ENCODE measurements at regions not wholly inside any gene's neighbourhood (a gene's known extent, or its start where the extent isn't known, plus 50 kb on each side); places are given as distances from the start of the nearest gene placed in this dataset.

GRCh38 chr12:16766736-16767135, 160.8 kb upstream of the LMO3 start:
- intact Hi-C loops (cut with DNase I), result no loop called here
- TF ChIP-seq CTCF (IDR thresholded peaks at IDR 0.05), result no peak
- ATAC-seq (no peak), DNase-seq (no peak)
- 77 to 84% methylated on average over 1 of the region's 1 CpG for WGBS, 2 donors
- no peaks in the 10 kb centered on the region for H3K27me3 ChIP-seq
- H3K36me3 ChIP-seq, result no peaks in the 10 kb centered on the region
- no peak overlapping the region for H3K27ac ChIP-seq
- H3K9me3 ChIP-seq, result peaks cover 0 to 40% (median 14%) of the 10 kb centered on the region in 11 donors
- H3K4me3 ChIP-seq, result no peak overlapping the region
- no peaks in the 10 kb centered on the region for H3K4me1 ChIP-seq

- Histone ChIP-seq H3K36me3 (no peaks in the 10 kb centered on the region), H3K27me3 (no peaks in the 10 kb centered on the region), H3K4me1 (no peaks in the 10 kb centered on the region), H3K4me3 (no peak overlapping the region), H3K9me3 (peaks cover 0 to 12% (median 0%) of the 10 kb centered on the region in 11 donors), H3K27ac (no peak overlapping the region)
- no peak for ATAC-seq
- TF ChIP-seq CTCF (IDR thresholded peaks at IDR 0.05), result no peak
- intact Hi-C loops (cut with DNase I), result no loop called here
- no peak for DNase-seq
Observed at GRCh38 chr12:16763901-16764300, 157.9 kb upstream of the LMO3 start.

- Histone ChIP-seq H3K36me3 (no peaks in the 10 kb centered on the region), H3K9me3 (no peaks in the 10 kb centered on the region), H3K27ac (no peak overlapping the region), H3K27me3 (no peaks in the 10 kb centered on the region), H3K4me3 (no peak overlapping the region), H3K4me1 (no peaks in the 10 kb centered on the region)
- DNase-seq, result no peak
- intact Hi-C loops (cut with DNase I), result no loop called here
- WGBS, 2 donors, result 33 to 39% methylated on average over 8 of the region's 8 CpGs
- no peak for ATAC-seq
- no peak for TF ChIP-seq CTCF (IDR thresholded peaks at IDR 0.05)
Observed at GRCh38 chr12:16756833-16757555, 151.0 kb upstream of the LMO3 start.

GRCh38 chr12:16730772-16731171, 124.8 kb upstream of the LMO3 start:
- Histone ChIP-seq H3K4me1 (no peaks in the 10 kb centered on the region), H3K27ac (no peak overlapping the region), H3K4me3 (no peak overlapping the region), H3K36me3 (no peaks in the 10 kb centered on the region), H3K9me3 (no peaks in the 10 kb centered on the region), H3K27me3 (no peaks in the 10 kb centered on the region)
- intact Hi-C loops (cut with DNase I), result no loop called here
- WGBS, 2 donors, result 77 to 80% methylated on average over 4 of the region's 4 CpGs
- no peak for TF ChIP-seq CTCF (IDR thresholded peaks at IDR 0.05)
- DNase-seq (no peak), ATAC-seq (no peak)

Measured in heart right ventricle (tissue), 16 donors.